GM19239 (cell line): ENCODE measurements at regions not wholly inside any gene's neighbourhood (a gene's known extent, or its start where the extent isn't known, plus 50 kb on each side); places are given as distances from the start of the nearest gene placed in this dataset.
"Not testable (repeated sequence)": the region's sequence is repeated elsewhere in the genome, so short reads cannot be mapped to it uniquely, and the experiment has no call there.

Source experiments
- DNase-seq: peaks from one replicate; pipeline ENCODE4 v3.0.0; 2011; ENCODE audit warnings: low spot score; ENCODE audit not compliant: insufficient read length
- FAIRE-seq: peaks from 2 replicates; lab custom pipeline; 2011; peaks lifted over from hg19 to GRCh38; lab: Jason Lieb, UNC

- DNase-seq (no peak), FAIRE-seq (no peak)
These were observed 127.9 kb upstream of the SYT13 start for GRCh38 chr11:45414088-45414487.

- no peak for DNase-seq
These were observed 127.2 kb upstream of the SYT13 start for GRCh38 chr11:45413156-45413858.

GRCh38 chr11:45412521-45412920, 126.4 kb upstream of the SYT13 start:
- no peak for DNase-seq
- FAIRE-seq: no peak

More at GRCh38 chr11:45413156-45413858, 127.2 kb upstream of the SYT13 start:
- no peak for FAIRE-seq

GRCh38 chr11:45412051-45412471, 125.9 kb upstream of the SYT13 start:
- no peak for FAIRE-seq
- no peak for DNase-seq

- FAIRE-seq: no peak
- DNase-seq: no peak
These were observed 125.2 kb upstream of the SYT13 start for GRCh38 chr11:45411228-45411946.

- FAIRE-seq (no peak), DNase-seq (no peak)
These were observed 124.5 kb upstream of the SYT13 start for GRCh38 chr11:45410391-45411227.

GRCh38 chr11:45409587-45409986, 123.4 kb upstream of the SYT13 start:
- DNase-seq (no peak), FAIRE-seq (no peak)

- FAIRE-seq: no peak
- DNase-seq: no peak
These were observed 121.1 kb upstream of the SYT13 start for GRCh38 chr11:45407226-45407625.

- no peak for DNase-seq
- FAIRE-seq: no peak
These were observed 120.0 kb upstream of the SYT13 start for GRCh38 chr11:45405916-45406670.

GRCh38 chr11:45403521-45403920, 117.4 kb upstream of the SYT13 start:
- not testable (repeated sequence) for DNase-seq

GRCh38 chr11:45402049-45402630, 116.0 kb upstream of the SYT13 start:
- no peak for FAIRE-seq
- DNase-seq: no peak

More at GRCh38 chr11:45403521-45403920, 117.4 kb upstream of the SYT13 start:
- FAIRE-seq: not testable (repeated sequence)

GRCh38 chr11:45400591-45400990, 114.5 kb upstream of the SYT13 start:
- no peak for FAIRE-seq
- no peak for DNase-seq

GRCh38 chr11:45399166-45399565, 113.0 kb upstream of the SYT13 start:
- no peak for FAIRE-seq
- DNase-seq: no peak

- FAIRE-seq (no peak), DNase-seq (no peak)
These were observed 112.2 kb upstream of the SYT13 start for GRCh38 chr11:45398325-45398724.

GRCh38 chr11:45396394-45396793, 110.3 kb upstream of the SYT13 start:
- FAIRE-seq (no peak), DNase-seq (no peak)

GRCh38 chr11:45395947-45396346, 109.8 kb upstream of the SYT13 start:
- FAIRE-seq (no peak), DNase-seq (no peak)

GRCh38 chr11:45395421-45395820, 109.3 kb upstream of the SYT13 start:
- DNase-seq (no peak), FAIRE-seq (no peak)

- no peak for FAIRE-seq
These were observed 108.3 kb upstream of the SYT13 start for GRCh38 chr11:45394294-45395085.

GRCh38 chr11:45393826-45394225, 107.7 kb upstream of the SYT13 start:
- DNase-seq: no peak

More at GRCh38 chr11:45394294-45395085, 108.3 kb upstream of the SYT13 start:
- no peak for DNase-seq

More at GRCh38 chr11:45393826-45394225, 107.7 kb upstream of the SYT13 start:
- no peak for FAIRE-seq
